ENCODE measurements at regions not wholly inside any gene's neighbourhood (a gene's known extent, or its start where the extent isn't known, plus 50 kb on each side); places are given as distances from the start of the nearest gene placed in this dataset.

DNA sequence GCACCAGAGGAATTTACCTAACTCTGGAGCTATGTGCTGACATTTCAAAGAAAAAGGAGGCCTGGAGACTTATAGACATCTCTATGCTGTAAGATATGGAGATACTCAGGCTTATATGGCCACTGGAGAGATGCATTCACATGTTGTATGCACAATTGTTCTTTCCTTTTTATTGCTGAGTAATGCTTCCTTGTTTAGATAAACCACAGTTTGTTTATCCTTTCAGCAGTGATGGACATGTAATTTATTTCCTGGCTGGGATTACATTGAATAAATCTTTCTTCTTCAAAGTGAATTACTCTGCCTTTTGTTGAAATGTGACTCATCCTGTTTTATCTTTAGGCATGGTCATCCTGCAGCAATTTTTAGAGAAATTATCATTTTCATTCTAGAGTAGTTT is 716.7 kb upstream of the GCFC2 start:
- no peak for DNase-seq
- TF ChIP-seq, protein P1, sequence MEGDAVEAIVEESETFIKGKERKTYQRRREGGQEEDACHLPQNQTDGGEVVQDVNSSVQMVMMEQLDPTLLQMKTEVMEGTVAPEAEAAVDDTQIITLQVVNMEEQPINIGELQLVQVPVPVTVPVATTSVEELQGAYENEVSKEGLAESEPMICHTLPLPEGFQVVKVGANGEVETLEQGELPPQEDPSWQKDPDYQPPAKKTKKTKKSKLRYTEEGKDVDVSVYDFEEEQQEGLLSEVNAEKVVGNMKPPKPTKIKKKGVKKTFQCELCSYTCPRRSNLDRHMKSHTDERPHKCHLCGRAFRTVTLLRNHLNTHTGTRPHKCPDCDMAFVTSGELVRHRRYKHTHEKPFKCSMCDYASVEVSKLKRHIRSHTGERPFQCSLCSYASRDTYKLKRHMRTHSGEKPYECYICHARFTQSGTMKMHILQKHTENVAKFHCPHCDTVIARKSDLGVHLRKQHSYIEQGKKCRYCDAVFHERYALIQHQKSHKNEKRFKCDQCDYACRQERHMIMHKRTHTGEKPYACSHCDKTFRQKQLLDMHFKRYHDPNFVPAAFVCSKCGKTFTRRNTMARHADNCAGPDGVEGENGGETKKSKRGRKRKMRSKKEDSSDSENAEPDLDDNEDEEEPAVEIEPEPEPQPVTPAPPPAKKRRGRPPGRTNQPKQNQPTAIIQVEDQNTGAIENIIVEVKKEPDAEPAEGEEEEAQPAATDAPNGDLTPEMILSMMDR (IDR thresholded peaks at IDR 0.05): no peak
- TF ChIP-seq POLR2A (IDR thresholded peaks at IDR 0.05): no peak
- ATAC-seq: no peak
- Histone ChIP-seq H3K27me3 (no peaks in the 10 kb centered on the region), H3K4me3 (no peak overlapping the region), H3K4me1 (no peaks in the 10 kb centered on the region), H3K9me3 (no peaks in the 10 kb centered on the region), H3K27ac (no peak overlapping the region), H3K36me3 (replicated peaks in 1 of 2; ENCODE audit: insufficient read depth in 1 of 2, low read depth in 2 of 2) (no peaks in the 10 kb centered on the region)
- intact Hi-C loops (cut with DNase I): no loop called here

DNA sequence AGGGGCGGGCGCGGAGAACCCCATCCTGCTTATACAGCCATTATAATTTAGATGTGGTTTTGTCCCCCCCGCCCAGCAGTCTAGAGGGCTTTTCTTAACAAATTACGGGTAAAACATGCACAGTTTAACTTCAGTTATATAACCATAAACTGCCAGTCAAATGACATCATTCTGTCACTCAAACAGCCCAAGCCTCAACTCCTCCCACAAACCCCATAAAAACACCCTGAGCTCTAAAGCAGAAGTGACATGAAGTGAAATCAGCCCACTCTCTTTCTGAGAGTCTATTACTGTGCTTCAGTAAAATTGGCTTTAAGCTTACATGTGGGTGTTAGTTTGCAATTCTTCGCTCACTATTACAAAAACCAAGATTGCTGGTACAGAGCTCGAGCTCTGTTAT is 705.1 kb upstream of the GCFC2 start:
- no peak for TF ChIP-seq POLR2A (IDR thresholded peaks at IDR 0.05)
- TF ChIP-seq, protein P1 (IDR thresholded peaks at IDR 0.05): no peak
- H3K27ac ChIP-seq: no peak overlapping the region
- no peaks in the 10 kb centered on the region for H3K9me3 ChIP-seq
- H3K4me3 ChIP-seq: no peak overlapping the region
- intact Hi-C loops (cut with DNase I): no loop called here
- 76 to 78% methylated on average over 7 of the region's 7 CpGs for WGBS, 2 donors
- ATAC-seq: no peak
- no peaks in the 10 kb centered on the region for H3K27me3 ChIP-seq
- DNase-seq: no peak
- H3K36me3 ChIP-seq (replicated peaks in 1 of 2; ENCODE audit: insufficient read depth in 1 of 2, low read depth in 2 of 2): no peaks in the 10 kb centered on the region
- no peaks in the 10 kb centered on the region for H3K4me1 ChIP-seq

- no peaks in the 10 kb centered on the region for H3K27me3 ChIP-seq
- no peak for DNase-seq
- no peaks in the 10 kb centered on the region for H3K4me1 ChIP-seq
- H3K9me3 ChIP-seq: no peaks in the 10 kb centered on the region
- no peaks in the 10 kb centered on the region for H3K36me3 ChIP-seq (replicated peaks in 1 of 2; ENCODE audit: insufficient read depth in 1 of 2, low read depth in 2 of 2)
- TF ChIP-seq, protein P1 (IDR thresholded peaks at IDR 0.05): no peak
- no peak for TF ChIP-seq POLR2A (IDR thresholded peaks at IDR 0.05)
- H3K4me3 ChIP-seq: no peak overlapping the region
- no peak overlapping the region for H3K27ac ChIP-seq
- no peak for ATAC-seq
- intact Hi-C loops (cut with DNase I): no loop called here
Measured at GRCh38 chr2:76413436-76413835, 702.7 kb upstream of the GCFC2 start.

GRCh38 chr2:76406134-76406855 is 695.6 kb upstream of the GCFC2 start:
- H3K4me3 ChIP-seq: no peak overlapping the region
- H3K27ac ChIP-seq: no peak overlapping the region
- intact Hi-C loops (cut with DNase I): no loop called here
- 75 to 96% methylated on average over 7 to 12 of the region's 12 CpGs for WGBS, 2 donors
- peak in 1 of 4 donors; percentile 18 for DNase-seq
- H3K9me3 ChIP-seq: no peaks in the 10 kb centered on the region
- no peaks in the 10 kb centered on the region for H3K4me1 ChIP-seq
- H3K36me3 ChIP-seq (replicated peaks in 1 of 2; ENCODE audit: insufficient read depth in 1 of 2, low read depth in 2 of 2): no peaks in the 10 kb centered on the region
- no peak for ATAC-seq
- TF ChIP-seq, protein P1 (IDR thresholded peaks at IDR 0.05): no peak
- H3K27me3 ChIP-seq: no peaks in the 10 kb centered on the region

- no peak for ATAC-seq
- H3K36me3 ChIP-seq (replicated peaks in 1 of 2; ENCODE audit: insufficient read depth in 1 of 2, low read depth in 2 of 2): no peaks in the 10 kb centered on the region
- TF ChIP-seq POLR2A (IDR thresholded peaks at IDR 0.05): no peak
- TF ChIP-seq, protein P1 (IDR thresholded peaks at IDR 0.05): no peak
- peaks cover 4% of the 10 kb centered on the region for H3K4me1 ChIP-seq
- DNase-seq: no peak
- no peaks in the 10 kb centered on the region for H3K9me3 ChIP-seq
- no peak overlapping the region for H3K4me3 ChIP-seq
- intact Hi-C loops (cut with DNase I): no loop called here
- no peaks in the 10 kb centered on the region for H3K27me3 ChIP-seq
- no peak overlapping the region for H3K27ac ChIP-seq
Measured at GRCh38 chr2:76393356-76393755, 682.6 kb upstream of the GCFC2 start.
